ENCODE measurements at regions not wholly inside any gene's neighbourhood (a gene's known extent, or its start where the extent isn't known, plus 50 kb on each side); places are given as distances from the start of the nearest gene placed in this dataset.

- TF ChIP-seq TAF1 (IDR thresholded peaks at IDR 0.05; ENCODE audit: borderline replicate concordance, insufficient read depth, low read length): no peak
- TF ChIP-seq FOXP2 (optimal IDR thresholded peaks at IDR 0.05; ENCODE audit: borderline replicate concordance, extremely low read depth, extremely low read length, insufficient read depth): no peak
- TF ChIP-seq POLR2AphosphoS5 (IDR thresholded peaks at IDR 0.05; ENCODE audit: low read depth, low read length): no peak
- no peak for TF ChIP-seq REST (IDR thresholded peaks at IDR 0.05; ENCODE audit: insufficient read depth in 1 of 2, low read depth in 2 of 2, low read length in 2 of 2)
- no peak for TF ChIP-seq SIN3A (IDR thresholded peaks at IDR 0.05; ENCODE audit: borderline replicate concordance, insufficient read depth, low read length)
Measured at GRCh38 chr1:30321996-30322858, 401.2 kb downstream of the MATN1 start.

- TF ChIP-seq FOXP2 (optimal IDR thresholded peaks at IDR 0.05; ENCODE audit: borderline replicate concordance, extremely low read depth, extremely low read length, insufficient read depth) (no peak), SIN3A (IDR thresholded peaks at IDR 0.05; ENCODE audit: borderline replicate concordance, insufficient read depth, low read length) (no peak), POLR2AphosphoS5 (IDR thresholded peaks at IDR 0.05; ENCODE audit: low read depth, low read length) (no peak), REST (IDR thresholded peaks at IDR 0.05; ENCODE audit: insufficient read depth in 1 of 2, low read depth in 2 of 2, low read length in 2 of 2) (no peak), TAF1 (IDR thresholded peaks at IDR 0.05; ENCODE audit: borderline replicate concordance, insufficient read depth, low read length) (no peak)
Measured at GRCh38 chr1:30321246-30321910, 402.0 kb downstream of the MATN1 start.

GRCh38 chr1:30320581-30320890 is 402.8 kb downstream of the MATN1 start:
- TF ChIP-seq REST (IDR thresholded peaks at IDR 0.05; ENCODE audit: insufficient read depth in 1 of 2, low read depth in 2 of 2, low read length in 2 of 2) (no peak), POLR2AphosphoS5 (IDR thresholded peaks at IDR 0.05; ENCODE audit: low read depth, low read length) (no peak), FOXP2 (optimal IDR thresholded peaks at IDR 0.05; ENCODE audit: borderline replicate concordance, extremely low read depth, extremely low read length, insufficient read depth) (no peak), SIN3A (IDR thresholded peaks at IDR 0.05; ENCODE audit: borderline replicate concordance, insufficient read depth, low read length) (no peak), TAF1 (IDR thresholded peaks at IDR 0.05; ENCODE audit: borderline replicate concordance, insufficient read depth, low read length) (no peak)

DNA sequence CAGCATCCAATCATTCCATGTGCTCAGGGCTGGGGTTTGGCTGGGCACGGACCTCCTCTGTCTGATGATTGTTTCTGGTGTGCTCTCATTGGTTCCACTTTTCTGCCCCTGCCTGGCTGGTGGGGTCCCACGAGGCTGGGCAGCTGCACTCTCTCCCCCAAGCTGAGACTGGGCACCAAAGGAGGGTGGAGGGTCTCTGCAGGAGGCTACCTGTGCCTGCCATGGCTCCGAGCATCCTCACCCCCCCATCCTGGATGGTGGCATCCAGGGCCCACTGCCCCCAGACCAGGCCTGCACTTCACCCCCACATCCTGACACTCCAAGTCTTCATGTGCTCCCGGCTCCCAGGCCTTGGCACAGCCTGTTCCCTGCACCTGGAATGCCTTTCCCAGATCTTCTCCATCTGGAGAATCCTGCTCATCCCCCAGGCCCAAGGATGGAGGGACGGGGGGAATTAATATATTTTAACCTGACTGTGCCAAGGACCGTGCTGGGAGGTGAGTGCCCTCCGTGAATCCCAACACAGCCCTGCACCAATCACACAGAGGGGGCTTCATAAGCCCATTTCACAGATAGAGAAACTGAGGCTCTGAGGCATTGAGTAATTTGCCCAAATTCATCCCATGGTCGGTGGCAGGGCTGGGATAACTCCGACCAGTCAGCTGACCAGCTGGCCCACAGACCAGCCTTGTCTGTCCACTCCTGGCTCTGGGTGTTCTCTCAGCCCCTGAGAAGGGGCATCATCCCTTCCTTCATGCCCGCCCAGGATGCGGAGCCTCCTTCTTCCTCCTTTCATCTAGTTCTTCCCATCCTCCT is 403.4 kb downstream of the MATN1 start:
- no peak for TF ChIP-seq SIN3A (IDR thresholded peaks at IDR 0.05; ENCODE audit: borderline replicate concordance, insufficient read depth, low read length)

GRCh38 chr1:30318864-30319718 is 404.3 kb downstream of the MATN1 start:
- TF ChIP-seq FOXP2 (optimal IDR thresholded peaks at IDR 0.05; ENCODE audit: borderline replicate concordance, extremely low read depth, extremely low read length, insufficient read depth): no peak
- no peak for TF ChIP-seq REST (IDR thresholded peaks at IDR 0.05; ENCODE audit: insufficient read depth in 1 of 2, low read depth in 2 of 2, low read length in 2 of 2)
- no peak for TF ChIP-seq TAF1 (IDR thresholded peaks at IDR 0.05; ENCODE audit: borderline replicate concordance, insufficient read depth, low read length)
- TF ChIP-seq SIN3A (IDR thresholded peaks at IDR 0.05; ENCODE audit: borderline replicate concordance, insufficient read depth, low read length): no peak
- TF ChIP-seq POLR2AphosphoS5 (IDR thresholded peaks at IDR 0.05; ENCODE audit: low read depth, low read length): no peak

Measured in PFSK-1 (cell line).